ENCODE measurements at regions not wholly inside any gene's neighbourhood (a gene's known extent, or its start where the extent isn't known, plus 50 kb on each side); places are given as distances from the start of the nearest gene placed in this dataset.
"Not testable (repeated sequence)": the region's sequence is repeated elsewhere in the genome, so short reads cannot be mapped to it uniquely, and the experiment has no call there.

DNA sequence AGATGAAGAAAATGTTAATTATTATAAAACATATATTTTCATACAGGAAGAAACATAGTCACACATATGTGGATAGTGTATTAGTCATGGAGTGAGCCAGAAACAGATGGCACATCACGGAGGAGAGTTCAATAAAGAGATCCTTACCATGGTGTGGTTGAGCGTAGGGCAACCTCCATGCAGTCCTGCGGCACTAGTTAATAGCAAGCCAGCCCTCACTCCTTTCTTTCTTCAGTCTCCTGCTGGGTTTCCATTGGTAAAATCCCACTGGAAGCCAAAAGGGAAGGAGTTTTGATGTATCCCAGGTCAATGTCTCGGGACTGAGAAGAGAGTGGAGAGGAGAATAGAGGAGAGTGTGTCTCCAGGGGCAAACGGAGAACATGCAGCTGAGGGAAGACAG is 328.1 kb downstream of the NR4A2 start:
- no peak for DNase-seq

DNA sequence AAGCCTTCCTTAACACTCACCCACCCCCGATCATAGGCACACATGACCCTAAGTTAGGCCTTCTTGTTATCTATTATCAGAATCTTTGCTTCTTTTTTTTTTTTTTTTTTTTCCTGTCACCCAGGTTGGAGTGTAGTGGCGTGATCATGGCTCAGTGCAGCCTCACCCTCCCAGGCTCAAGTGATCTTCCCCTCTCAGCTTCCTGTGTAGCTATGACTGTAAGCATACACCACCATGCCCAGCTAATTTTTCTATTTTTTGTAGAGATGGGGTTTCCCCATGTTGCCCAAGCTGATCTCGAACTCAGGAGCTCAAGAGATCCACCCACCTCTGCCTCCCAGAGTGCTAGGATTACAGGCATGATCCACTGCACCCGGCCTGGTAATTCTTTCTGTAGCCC is 328.7 kb downstream of the NR4A2 start:
- DNase-seq = no peak

DNA sequence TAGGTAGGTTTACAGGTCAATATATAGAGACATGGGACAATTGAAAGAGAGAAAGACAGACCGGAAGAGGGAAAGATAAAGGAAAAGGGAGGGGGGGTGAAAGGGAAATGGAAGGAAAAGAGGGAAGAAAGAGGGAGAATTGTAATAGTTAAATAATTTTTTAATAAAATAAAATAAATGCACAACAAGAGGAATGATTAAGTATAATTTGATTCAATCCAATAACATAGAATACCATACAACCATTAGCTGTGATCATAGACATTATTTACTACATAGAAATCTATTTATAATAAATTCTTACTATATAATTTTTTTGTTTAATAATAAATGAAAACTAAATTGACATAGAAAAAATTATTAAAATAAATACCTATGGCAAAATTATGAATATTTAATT is 330.7 kb downstream of the NR4A2 start:
- DNase-seq = no peak

DNA sequence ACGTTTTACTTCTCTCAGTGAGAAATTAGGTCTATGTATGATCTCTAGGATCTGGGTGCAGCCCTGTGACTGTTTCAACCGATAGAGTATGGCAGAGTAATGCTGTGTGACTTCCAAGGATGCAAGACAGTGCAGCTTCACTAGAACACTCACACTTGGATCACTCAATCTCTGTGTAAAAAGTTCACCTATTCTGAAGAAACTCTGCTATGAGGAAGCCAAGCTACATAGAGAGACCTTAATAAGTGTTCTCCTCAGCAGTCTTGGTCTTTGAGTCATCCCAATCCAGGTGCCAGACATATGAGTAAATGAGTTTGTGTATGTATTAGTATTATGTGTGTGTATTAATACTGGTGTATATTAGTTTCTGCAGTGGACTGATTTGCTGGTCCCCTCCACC is 335.0 kb downstream of the NR4A2 start:
- no peak for DNase-seq

DNA sequence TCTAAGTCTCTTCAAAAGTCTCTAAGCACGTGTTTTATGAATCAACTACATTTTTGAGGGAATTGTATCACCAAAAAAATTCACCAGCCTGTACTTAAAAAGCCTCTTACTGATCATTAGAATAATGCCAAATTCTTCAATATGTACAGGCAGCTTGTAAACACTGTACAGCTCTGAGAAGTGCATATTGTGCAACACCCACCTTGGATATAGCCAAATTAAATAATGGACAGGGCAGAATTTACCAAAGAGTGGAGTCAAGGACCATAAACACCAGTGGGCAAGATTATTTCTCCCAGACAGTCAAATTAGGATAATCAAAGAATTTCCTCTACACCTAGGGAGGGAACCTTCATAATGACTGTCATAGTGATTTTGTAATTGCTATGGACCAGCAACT is 338.2 kb downstream of the NR4A2 start:
- no peak for DNase-seq

DNA sequence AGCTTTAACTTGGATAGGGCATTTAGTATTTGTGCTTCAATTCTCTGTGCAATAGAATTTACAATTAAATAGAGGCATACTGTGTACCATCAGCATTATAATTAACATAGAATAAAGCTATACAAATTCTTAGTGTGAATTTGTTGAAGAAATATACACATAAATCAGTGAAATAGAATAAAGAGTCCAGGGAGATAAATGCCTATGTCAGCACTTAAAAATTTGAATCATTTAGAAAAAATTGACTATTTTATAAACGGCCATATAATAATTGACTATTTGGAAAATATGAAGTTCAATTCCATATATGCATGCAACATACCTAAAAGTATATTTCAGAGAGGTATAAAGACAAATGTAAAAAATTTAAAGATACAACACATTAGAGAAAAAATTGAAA is 348.7 kb downstream of the NR4A2 start:
- DNase-seq = no peak

DNA sequence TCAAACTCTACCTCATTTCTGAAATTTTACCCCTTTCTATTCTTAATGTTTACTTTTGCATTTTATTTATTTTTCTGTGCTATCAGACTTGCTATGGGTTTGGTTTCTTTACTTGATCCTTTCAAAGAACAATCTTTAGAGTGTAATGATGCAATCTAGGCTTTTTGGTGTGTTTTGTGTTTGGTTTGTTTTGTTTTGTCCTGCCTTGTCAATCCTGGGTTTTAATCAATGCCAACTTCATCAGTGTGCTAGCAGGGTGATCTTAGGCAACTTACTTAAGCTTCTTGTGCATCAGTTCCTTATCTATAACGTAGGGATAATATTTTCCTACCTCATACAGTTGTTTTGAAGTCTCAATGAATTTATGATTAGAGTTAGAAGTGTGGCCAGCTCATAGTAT is 350.4 kb downstream of the NR4A2 start:
- no peak for DNase-seq

DNA sequence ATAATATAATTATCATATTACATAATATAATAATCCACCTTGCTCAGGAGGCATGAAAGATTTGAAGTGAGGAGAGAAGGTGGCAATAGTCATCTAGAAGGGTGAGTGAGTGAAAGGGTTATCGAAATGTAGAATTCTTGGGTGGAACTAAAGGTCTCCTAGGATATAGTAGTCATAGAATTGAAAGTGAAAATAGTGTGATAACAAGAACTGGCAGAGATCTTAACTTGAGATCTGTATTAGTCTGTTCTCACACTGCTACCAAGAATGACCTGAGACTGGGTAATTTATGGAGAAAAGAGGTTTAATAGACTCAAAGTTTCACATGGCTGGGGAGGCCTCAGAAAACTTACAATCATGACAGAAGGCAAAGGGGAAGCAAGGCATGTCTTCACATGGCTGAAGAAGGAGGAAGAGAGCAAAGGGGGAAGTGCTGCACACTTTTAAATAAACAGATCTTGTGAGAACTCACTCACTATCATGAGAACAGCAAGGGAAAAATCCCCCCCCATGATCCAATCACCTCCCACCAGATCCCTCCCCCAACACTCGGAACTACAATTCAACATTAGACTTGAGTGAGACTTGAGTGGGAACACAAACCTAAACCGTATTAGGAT is 351.5 kb downstream of the NR4A2 start:
- no peak for DNase-seq

DNA sequence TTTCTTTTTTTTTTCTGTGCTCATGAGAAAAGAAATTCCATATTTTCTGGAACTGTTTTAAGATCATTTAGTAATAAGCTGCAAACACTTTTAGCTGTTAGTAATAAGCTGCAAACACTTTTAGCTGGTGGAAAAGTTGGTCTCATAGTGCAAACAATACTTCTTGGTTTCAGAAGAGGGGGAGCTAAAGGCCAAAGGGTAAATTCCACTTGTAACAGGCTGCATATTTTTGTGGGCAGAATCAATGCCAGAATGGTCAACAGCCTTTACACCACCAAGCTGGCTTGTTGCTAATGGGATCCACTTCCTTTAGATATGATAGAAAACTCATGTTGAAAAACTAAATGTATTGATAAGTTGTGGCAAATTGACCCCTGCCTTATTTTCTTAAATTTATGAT is 356.8 kb downstream of the NR4A2 start:
- DNase-seq = no peak

DNA sequence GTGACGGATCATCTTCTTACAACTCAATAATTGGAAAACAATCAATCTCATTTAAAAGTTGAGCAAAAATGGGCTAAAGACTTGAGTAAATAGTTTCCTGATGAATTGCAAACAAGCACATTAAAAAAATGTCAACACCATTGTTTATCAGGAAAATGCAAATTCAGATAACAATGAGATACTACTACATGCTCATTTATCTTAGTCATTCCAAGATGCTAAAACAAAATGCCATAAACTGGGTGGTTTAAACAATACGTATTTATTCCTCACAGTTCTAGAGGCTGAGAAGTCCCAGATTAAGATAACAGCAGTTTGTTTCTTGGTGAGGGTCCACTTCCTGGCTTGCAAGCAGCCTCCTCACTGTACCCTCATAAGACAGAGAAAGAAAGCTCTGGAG is 359.6 kb downstream of the NR4A2 start:
- no peak for DNase-seq

DNA sequence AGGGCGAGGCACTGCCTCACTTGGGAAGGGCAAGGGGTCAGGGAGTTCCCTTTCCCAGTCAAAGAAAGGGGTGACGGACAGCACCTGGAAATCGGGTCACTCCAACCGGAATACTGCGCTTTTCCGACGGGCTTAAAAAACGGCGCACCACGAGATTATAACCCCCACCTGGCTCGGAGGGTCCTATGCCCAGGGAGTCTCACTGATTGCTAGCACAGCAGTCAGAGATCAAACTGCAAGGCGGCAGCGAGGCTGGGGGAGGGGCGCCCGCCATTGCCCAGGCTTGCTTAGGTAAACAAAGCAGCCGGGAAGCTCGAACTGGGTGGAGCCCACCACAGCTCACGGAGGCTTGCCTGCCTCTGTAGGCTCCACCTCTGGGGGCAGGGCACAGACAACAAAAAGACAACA is 366.5 kb downstream of the NR4A2 start:
- DNase-seq = not testable (repeated sequence)

DNA sequence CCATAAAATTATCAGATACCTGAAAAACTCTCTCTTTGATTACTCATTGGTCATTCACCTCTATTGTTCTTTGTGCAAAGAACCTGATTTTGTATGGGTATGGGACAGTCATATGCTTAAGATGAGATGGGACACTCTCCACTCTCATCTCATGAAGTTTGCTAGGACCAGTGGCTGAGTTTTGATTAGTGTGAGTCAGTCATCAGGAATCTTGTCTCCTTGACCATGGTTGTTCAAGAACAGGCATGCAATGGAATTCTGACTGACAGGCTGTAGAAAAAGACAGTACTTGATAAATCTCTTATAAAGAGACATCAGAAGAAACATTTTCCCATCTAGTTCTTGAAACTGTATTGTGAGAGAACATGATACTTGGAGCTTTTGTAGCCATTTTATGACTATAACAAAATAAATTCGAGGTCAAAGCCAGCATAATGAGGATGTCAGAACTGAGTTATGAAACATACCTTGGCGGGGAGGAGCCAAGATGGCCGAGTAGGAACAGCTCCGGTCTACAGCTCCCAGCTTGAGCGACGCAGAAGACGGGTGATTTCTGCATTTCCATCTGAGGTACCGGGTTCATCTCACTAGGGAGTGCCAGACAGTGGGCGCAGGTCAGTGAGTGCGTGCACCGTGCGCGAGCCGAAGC is 367.0 kb downstream of the NR4A2 start:
- DNase-seq = no peak

DNA sequence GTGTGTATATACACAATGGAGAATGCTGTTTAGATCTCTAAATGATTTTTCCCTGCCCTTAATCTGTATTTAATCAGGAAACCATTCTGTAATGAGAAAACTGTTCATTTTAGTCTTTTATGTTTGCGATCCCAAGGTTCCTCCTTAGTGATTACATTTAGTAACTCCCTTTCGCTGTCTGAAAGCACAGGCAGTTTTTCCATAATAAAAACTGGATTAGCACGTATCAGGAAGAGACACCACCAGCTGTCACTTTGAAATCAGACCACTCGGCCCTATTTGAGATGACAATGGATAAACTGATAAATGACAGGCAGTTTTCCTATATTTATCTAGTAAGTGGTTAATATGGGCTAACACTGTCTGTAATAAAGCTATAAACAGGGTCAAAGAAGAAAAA is 370.9 kb downstream of the NR4A2 start:
- DNase-seq = no peak

DNA sequence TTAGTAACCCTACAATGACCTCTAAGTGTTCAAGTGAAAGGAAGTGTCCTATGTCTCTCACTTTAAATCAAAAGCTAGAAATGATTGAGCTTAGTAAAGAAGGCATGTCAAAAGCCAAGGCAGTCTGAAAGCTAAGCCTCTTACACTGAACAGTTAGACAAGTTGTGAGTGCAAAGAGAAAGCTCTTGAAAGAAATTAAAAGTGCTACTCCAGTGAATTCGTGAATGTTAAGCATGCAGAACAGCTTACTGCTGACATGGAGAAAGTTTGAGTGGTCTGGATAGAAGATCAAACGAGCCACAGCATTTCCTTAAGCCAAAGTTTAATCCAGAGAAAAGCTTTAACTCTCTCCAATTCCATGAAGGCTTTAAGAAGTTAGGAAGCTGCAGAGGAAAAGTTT is 373.7 kb downstream of the NR4A2 start:
- DNase-seq = no peak

DNA sequence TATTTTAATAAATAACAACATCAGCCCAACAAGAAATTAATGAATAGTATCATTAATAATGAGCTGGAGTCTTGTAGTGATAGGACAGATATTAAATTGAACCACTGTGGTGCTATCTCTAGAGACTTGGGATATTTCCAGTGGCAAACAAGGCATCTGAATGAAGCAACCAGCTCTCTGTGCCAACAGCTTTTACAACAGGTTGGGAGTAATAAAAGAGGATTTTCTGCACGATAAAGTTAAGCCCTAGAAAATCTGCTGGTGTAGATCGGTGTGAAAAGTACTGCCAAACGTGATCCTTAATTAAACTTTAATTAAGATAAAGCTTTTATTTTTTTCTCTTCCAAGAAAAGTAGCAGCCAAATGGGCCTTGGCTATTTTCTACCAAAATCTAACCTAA is 385.5 kb downstream of the NR4A2 start:
- no peak for DNase-seq

DNA sequence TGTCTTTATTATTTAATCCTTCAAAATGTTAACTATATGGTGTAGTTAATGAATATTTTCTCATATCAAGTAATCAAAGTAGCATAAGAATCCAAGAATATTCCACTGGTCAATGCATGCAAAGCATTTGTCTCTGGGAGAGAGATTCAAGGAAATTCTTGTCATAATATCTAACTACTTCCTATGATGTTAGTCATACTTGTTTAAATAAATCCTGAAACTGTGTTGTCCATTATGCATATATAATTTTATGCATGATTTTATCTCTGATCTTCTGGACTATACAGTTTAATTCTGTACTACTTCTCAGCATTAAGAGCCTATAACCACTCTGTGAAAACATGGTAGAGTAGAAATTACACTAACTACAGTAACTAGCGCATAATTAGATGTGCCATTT is 388.3 kb downstream of the NR4A2 start:
- DNase-seq = no peak

DNA sequence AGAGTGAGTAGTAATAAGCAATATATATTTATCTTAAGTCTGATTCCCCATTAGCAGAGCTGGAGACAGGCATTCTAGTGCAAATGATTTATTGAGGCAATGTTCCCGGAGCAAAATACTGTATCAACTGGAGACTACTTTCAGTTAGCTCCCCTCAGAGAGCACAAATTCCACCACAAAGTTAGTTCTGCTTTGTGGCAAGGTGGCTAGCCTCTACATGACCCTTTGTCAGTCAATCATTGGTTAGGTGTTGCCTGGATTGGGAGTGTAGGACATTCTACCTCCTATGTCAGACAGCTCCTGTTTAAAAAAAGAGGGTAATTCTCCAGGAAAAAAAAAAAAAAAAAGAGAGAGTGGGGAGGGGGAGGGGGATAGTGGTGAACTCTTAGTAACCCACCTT is 402.2 kb downstream of the NR4A2 start:
- no peak for DNase-seq

DNA sequence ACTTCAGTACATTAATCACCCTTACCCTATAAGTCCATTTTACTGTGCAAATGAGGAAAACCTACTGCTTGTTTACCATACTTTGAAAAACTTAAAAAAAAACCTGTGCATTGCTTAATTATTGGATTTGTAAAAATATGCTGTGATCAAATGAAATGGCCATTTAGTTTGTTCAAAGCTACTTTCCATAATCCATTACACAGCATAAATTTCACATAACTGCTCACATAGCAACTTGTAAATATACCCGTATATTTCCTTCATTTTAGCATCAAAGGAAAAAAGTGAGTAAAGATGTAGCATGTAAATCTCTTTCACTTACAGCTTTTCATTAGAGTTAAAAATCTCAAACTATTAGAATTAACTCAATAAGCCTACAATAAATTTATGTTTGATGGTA is 415.1 kb downstream of the NR4A2 start:
- DNase-seq = no peak

DNA sequence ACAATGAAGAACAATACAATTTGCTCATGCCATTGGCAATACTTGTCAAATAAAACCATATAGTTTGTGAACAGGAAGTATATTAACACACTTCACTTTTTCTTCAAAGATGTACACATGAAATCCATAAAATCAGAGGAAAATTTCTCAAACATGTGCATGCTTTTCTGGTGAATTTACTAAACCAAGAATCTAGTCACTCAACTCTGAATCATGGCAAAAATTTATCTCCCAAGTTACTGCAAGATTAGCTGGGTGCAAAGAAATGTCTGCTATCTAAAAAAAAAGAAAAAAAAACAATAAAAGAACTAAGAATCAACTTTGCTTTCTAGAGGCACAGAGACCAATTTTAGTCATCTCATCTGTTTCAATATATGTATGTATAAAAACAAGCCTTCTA is 419.2 kb downstream of the NR4A2 start:
- no peak for DNase-seq

DNA sequence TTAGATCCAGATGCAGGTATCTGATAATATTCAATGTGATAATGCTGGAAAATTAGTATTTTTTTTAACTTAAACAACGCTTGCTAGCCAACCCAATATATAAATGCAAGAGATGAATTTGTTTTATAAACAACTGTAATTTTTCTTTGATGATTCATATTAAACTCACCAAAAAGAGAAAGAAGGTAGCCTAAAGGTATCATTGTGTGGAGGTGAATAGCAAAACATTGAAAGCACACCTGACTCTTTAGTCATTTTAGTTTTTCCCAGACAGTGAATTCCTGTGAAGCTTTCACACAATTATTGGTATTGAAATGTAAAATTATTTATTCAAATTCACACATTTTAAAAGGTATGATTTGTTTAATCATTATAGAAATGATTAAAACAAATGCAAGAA is 424.0 kb downstream of the NR4A2 start:
- no peak for DNase-seq

DNA sequence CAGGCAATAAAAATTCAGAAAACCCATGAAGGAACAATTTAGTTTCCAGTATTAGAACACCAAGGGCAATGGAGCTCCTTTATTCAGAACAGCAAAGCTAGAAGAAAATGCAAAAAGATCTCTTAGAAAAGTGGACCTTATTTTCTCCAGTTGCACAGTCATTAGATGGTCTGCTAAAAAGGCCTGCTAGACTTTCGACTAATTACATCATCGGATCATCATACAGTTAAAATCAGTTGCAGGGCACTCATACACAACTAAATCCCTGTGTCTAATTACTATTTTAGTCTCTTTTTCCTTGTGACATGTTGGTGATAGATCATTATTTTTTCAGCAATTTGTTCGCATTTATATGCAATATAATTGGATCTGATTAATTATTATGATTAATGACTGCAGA is 425.3 kb downstream of the NR4A2 start:
- DNase-seq = no peak

DNA sequence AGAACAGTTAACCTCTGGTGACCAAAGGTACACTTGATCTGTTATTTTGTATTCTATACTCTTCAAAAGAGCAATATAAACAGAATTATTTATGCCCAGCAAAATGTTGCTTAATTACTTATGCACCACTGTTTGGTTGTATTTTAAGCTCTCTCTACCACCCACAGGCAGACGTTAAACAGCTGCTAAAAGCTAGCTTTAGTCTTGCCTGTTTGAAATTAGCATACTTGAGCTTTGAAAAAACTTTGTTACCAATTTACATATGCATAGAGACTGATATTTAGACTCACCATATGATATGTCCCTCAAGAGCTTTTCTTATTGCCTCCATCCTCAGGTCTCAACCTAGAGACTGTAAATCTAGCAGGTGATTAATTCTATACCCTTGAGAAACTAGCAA is 426.9 kb downstream of the NR4A2 start:
- no peak for DNase-seq

DNA sequence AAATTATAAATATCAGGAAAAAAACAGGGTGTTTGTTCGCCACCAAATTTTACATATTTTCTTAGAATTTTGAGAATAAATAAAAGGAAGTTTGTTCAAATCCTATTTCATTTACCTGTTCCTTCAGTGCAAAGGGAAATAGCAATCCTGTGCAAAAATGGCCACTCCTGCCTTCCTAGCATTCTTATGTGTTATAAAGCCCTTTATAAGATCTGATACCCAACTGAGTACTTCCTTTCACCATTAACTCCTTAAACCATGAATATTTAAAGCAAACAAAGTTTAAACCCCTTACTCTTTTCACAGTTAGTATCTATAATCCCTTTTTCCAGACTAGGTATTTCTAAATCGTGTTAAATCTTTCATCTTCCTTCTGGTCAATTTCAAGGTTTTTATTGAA is 427.8 kb downstream of the NR4A2 start:
- no peak for DNase-seq

DNA sequence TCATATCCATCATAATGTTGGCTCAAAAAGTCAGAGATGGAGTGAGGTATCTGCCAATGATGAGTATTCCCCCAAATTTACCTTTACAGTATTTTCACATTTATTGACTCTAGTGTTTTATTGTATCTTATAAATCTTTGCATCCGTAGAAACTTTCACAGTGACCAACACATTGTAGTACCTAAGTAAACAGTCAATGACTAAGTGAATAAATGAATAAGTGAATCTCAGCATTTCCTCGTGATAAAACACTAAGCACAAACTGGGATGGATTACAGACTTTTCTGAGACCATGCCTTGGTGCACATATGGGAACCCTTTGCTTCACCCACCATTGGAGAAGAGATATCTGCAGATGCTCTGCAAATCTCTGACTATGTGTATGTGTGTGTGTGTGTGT is 429.9 kb downstream of the NR4A2 start:
- no peak for DNase-seq

DNA sequence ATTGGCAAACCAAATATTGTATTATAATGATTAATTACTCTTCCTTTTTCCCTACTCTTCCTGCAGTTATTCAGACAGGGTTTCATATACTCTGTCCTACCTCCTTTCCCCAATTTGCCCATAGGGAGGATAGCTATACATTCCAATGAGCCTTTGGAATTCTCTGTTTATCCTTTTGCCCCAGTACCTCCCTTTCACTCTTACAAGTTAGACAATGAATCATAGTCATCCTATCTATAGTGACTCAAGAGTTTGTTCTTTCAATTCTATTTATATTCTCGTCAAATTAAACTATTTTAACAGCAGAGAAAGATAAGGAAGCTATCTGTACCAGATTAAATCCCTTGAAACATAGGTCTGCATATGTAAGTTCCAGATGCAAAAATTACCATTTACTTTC is 437.5 kb downstream of the NR4A2 start:
- DNase-seq = no peak
